Body of pancreas (tissue), 4 donors: ENCODE measurements at regions not wholly inside any gene's neighbourhood (a gene's known extent, or its start where the extent isn't known, plus 50 kb on each side); places are given as distances from the start of the nearest gene placed in this dataset.

ENCODE experiments used
- ATAC-seq: fragments of 150-250 bp; one replicate; pipeline ENCODE4 v1.9.1; 2016
- DNase-seq, 4 donors: peaks; one replicate each; pipeline ENCODE4 v3.0.0-alpha.2; 2019
- H3K27ac ChIP-seq, 4 donors: fragments of 200-600 bp; sonication (generic); 1 replicate in 3 of 4; 2 replicates in 1 of 4; pipeline versions ENCODE4 v1.5.1 to v1.6.1; 2016 to 2019; ENCODE audit warnings: mild to moderate bottlenecking in 1 of 4, mixed read lengths in 1 of 4, moderate library complexity in 1 of 4
- H3K27me3 ChIP-seq, 2 donors: fragments of 200-600 bp; sonication (generic); one replicate each; pipeline ENCODE4 v1.6.0; 2016; ENCODE audit warnings: mild to moderate bottlenecking in 1 of 2
- H3K36me3 ChIP-seq, 2 donors: fragments of 200-600 bp; sonication (generic); replicated peaks in 1 of 2; 2 replicates each; pipeline ENCODE4 v1.5.1; 2016; ENCODE audit warnings: low read depth in 2 of 2; ENCODE audit not compliant: insufficient read depth in 1 of 2
- H3K4me1 ChIP-seq: fragments of 200-600 bp; sonication (generic); one replicate; pipeline ENCODE4 v1.6.0; 2016
- H3K4me3 ChIP-seq, 2 donors: fragments of 200-600 bp; sonication (generic); 1 replicate in 1 of 2; 2 replicates in 1 of 2; pipeline ENCODE4 v1.5.1; 2016 to 2019
- H3K9me3 ChIP-seq, 3 donors: fragments of 200-600 bp; sonication (generic); 1 replicate in 2 of 3; 2 replicates in 1 of 3; pipeline ENCODE4 v1.5.1; 2016
- CTCF ChIP-seq, 7 experiments: fragments of 450-650 bp in 4 of 7; fragments of 200-600 bp in 3 of 7; sonication (generic) in 3 of 7; IDR thresholded peaks; one replicate each; pipeline ENCODE4 v1.5.1; 2016 to 2019; ENCODE audit warnings: antibody characterized with exemption in 7 of 7
- POLR2A ChIP-seq, 3 donors: fragments of 450-650 bp; IDR thresholded peaks; one replicate each; pipeline ENCODE4 v1.6.1; 2016; ENCODE audit warnings: antibody characterized with exemption in 3 of 3, mild to moderate bottlenecking in 2 of 3
- WGBS, 2 donors: methylation state at CpG; one replicate each; pipeline ENCODE4 v1.1.5; 2017; 5-methylcytosine and 5-hydroxymethylcytosine counted together
- intact Hi-C: fragments of 100-400 bp; cut with DNase I; formaldehyde crosslinking; loops from one replicate; pipeline ENCODE4 v1.15.1; 2023

DNA sequence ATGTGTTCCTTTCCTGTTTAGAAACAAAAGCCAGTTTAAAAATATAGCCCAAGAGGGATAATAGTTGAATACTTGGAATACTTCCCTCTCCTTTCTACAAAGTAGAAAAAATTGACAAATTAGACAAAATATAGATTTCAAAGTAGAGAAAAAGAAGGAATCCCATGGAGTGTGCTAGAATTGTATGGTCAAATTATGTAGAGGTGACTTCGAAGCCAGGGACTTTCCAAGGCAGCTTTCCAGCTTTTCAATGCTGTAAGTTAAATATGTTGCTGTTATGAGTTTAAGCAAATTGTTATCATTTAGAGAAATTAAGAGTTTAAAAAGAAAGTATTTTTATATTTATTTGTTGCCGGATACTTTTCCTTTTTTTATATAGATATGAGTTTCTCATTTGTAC, 415.5 kb upstream of the OPRM1 start:
- Histone ChIP-seq H3K4me1 (no peaks in the 10 kb centered on the region), H3K27me3 (no peaks in the 10 kb centered on the region), H3K36me3 (no peaks in the 10 kb centered on the region), H3K27ac (no peak overlapping the region), H3K4me3 (no peak overlapping the region), H3K9me3 (no peaks in the 10 kb centered on the region)
- no peak for ATAC-seq
- intact Hi-C loops = no loop called here
- DNase-seq = no peak
- 70 to 79% methylated on average over 2 of the region's 2 CpGs for WGBS, 2 donors
- no peak for TF ChIP-seq CTCF (IDR thresholded peaks at IDR 0.05)
- no peak for TF ChIP-seq POLR2A (IDR thresholded peaks at IDR 0.05)

DNA sequence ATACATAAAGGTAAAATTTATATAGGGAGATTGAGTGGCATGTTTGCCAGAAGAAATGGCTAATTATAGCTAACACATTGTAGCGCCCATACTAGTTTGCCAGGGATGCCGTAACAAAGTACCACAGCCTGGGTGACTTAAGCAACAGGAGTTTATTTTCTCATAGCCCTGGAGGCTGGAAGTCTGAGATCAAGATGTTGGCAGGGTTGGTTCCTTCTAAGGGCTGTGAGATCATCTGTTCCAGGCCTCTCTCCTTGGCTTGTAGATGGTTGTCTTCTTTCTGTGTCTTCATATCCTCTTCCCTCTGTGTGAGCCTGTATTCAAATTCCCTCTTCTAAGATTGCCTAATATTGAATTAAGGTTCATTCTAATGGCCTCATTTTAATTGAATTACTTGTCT, 417.5 kb upstream of the OPRM1 start:
- Histone ChIP-seq H3K4me1 (no peaks in the 10 kb centered on the region), H3K27ac (no peak overlapping the region), H3K9me3 (no peaks in the 10 kb centered on the region), H3K27me3 (no peaks in the 10 kb centered on the region), H3K36me3 (no peaks in the 10 kb centered on the region), H3K4me3 (no peak overlapping the region)
- DNase-seq (no peak), ATAC-seq (no peak)
- WGBS, 2 donors = 73 to 79% methylated on average over 2 of the region's 2 CpGs
- no peak for TF ChIP-seq POLR2A (IDR thresholded peaks at IDR 0.05)
- no peak for TF ChIP-seq CTCF (IDR thresholded peaks at IDR 0.05)
- intact Hi-C loops = no loop called here

DNA sequence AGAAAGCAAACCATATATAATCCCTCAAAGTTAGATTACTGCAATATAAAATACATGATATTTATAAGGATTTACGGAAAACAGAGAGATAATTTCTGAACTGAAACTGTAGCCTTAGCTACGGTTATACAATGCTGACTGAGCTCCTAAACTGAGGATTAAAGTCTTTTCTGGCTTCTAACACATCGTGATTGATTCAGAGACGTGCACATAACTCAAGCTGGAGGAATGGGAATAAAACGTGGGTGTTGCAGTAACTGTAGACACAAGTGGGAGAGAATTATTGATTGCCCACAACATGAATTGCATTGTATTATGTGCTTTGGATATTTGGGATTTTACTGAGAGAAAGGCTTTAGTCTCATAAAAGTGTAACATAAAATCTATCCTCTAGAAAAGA, 418.0 kb upstream of the OPRM1 start:
- TF ChIP-seq POLR2A (IDR thresholded peaks at IDR 0.05) (no peak), CTCF (IDR thresholded peaks at IDR 0.05) (no peak)
- H3K27ac ChIP-seq = no peak overlapping the region
- DNase-seq = no peak
- no peaks in the 10 kb centered on the region for H3K4me1 ChIP-seq
- no peaks in the 10 kb centered on the region for H3K36me3 ChIP-seq
- intact Hi-C loops = no loop called here
- 68 to 73% methylated on average over 5 of the region's 5 CpGs for WGBS, 2 donors
- H3K9me3 ChIP-seq = no peaks in the 10 kb centered on the region
- ATAC-seq = no peak
- H3K4me3 ChIP-seq = no peak overlapping the region
- H3K27me3 ChIP-seq = no peaks in the 10 kb centered on the region

DNA sequence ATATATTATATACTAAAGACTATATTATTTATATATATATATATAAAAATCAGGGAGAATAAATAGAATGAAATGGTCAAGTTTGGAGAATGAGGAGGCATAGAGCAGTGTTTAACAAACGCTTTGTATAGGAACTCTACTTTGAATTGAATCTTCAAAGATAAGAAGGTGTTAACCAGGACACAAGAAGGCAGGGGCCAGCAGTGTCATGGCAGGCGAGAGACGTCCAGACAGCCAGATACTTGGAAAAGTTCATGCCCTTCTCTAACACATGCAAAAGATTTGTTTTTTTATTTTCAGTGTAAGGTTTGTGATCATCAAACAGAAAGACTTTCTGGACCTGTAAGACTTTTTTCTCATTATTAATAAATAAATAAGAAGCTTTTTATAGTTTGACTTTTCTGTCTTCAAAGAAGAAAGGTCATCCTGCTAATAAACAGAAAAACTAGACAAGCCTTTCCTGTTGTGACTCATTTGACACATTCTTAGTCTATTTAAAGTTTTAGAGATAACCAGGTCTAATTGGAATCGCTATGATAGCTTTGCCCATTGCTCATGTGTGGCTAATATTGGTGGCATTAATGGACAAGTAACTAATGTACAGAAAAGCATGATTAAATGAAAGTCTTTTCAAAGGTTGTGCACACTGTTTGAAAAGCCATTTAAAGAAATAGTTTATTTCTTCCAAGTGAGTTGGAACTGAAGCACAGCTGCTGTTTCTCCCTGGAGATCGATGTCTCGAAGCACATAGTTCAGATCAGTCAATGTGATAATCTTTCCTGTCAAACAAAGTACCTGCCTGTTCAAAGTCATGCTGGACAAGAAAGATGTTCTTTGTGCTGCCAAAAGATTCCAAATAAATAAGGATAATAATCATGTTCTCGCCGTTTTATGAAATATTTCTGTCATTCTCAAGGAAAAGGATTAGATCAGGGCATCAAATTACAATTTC, 420.4 kb upstream of the OPRM1 start:
- intact Hi-C loops = no loop called here
- Histone ChIP-seq H3K4me3 (no peak overlapping the region), H3K27ac (no peak overlapping the region), H3K36me3 (no peaks in the 10 kb centered on the region), H3K27me3 (no peaks in the 10 kb centered on the region), H3K9me3 (no peaks in the 10 kb centered on the region), H3K4me1 (no peaks in the 10 kb centered on the region)
- ATAC-seq (no peak), DNase-seq (no peak)
- 20 to 28% methylated on average over 8 of the region's 8 CpGs for WGBS, 2 donors
- TF ChIP-seq CTCF (IDR thresholded peaks at IDR 0.05) = no peak
- TF ChIP-seq POLR2A (IDR thresholded peaks at IDR 0.05) = no peak

- intact Hi-C loops = no loop called here
- no peaks in the 10 kb centered on the region for H3K27me3 ChIP-seq
Measured at GRCh38 chr6:153616506-153616905, 422.5 kb upstream of the OPRM1 start.

More at GRCh38 chr6:153616506-153616905, 422.5 kb upstream of the OPRM1 start:
- Histone ChIP-seq H3K4me3 (no peak overlapping the region), H3K27ac (no peak overlapping the region), H3K9me3 (no peaks in the 10 kb centered on the region), H3K4me1 (no peaks in the 10 kb centered on the region), H3K36me3 (no peaks in the 10 kb centered on the region)
- ATAC-seq (no peak), DNase-seq (no peak)
- TF ChIP-seq POLR2A (IDR thresholded peaks at IDR 0.05) (no peak), CTCF (IDR thresholded peaks at IDR 0.05) (no peak)
- 70 to 84% methylated on average over 6 of the region's 6 CpGs for WGBS, 2 donors
